NCI-H510A treated with DMSO at 0.1 percent for 48 hours (cell line): ENCODE measurements at regions not wholly inside any gene's neighbourhood (a gene's known extent, or its start where the extent isn't known, plus 50 kb on each side); places are given as distances from the start of the nearest gene placed in this dataset.

ENCODE experiments used
- DNase-seq: peaks from one replicate; lab custom pipeline; 2025; lab: John Stamatoyannopoulos, UW

GRCh38 chr2:78023356-78023755 lies 501.2 kb upstream of the LRRTM4 start:
- DNase-seq = no peak

- DNase-seq = no peak
Measured at GRCh38 chr2:78024996-78025395, 502.8 kb upstream of the LRRTM4 start.

- DNase-seq = no peak
Measured at GRCh38 chr2:78029392-78029995, 507.3 kb upstream of the LRRTM4 start.

GRCh38 chr2:78034706-78035105 lies 512.5 kb upstream of the LRRTM4 start:
- no peak for DNase-seq

GRCh38 chr2:78035804-78036203 lies 513.6 kb upstream of the LRRTM4 start:
- DNase-seq = no peak

- no peak for DNase-seq
Measured at GRCh38 chr2:78051480-78051879, 529.3 kb upstream of the LRRTM4 start.

GRCh38 chr2:78056976-78057375 lies 534.8 kb upstream of the LRRTM4 start:
- DNase-seq = no peak

GRCh38 chr2:78061301-78061700 lies 539.1 kb upstream of the LRRTM4 start:
- no peak for DNase-seq

- DNase-seq = no peak
Measured at GRCh38 chr2:78061732-78062131, 539.6 kb upstream of the LRRTM4 start.

- DNase-seq = no peak
Measured at GRCh38 chr2:78063246-78064020, 541.3 kb upstream of the LRRTM4 start.

- no peak for DNase-seq
Measured at GRCh38 chr2:78065366-78065765, 543.2 kb upstream of the LRRTM4 start.

- DNase-seq = no peak
Measured at GRCh38 chr2:78068808-78069207, 546.6 kb upstream of the LRRTM4 start.

- no peak for DNase-seq
Measured at GRCh38 chr2:78070693-78071092, 548.5 kb upstream of the LRRTM4 start.

GRCh38 chr2:78077633-78078032 lies 555.5 kb upstream of the LRRTM4 start:
- DNase-seq = peak; percentile 74

- no peak for DNase-seq
Measured at GRCh38 chr2:78082555-78082954, 560.4 kb upstream of the LRRTM4 start.

- no peak for DNase-seq
Measured at GRCh38 chr2:78093436-78093835, 571.3 kb upstream of the LRRTM4 start.

GRCh38 chr2:78109272-78109671 lies 587.1 kb upstream of the LRRTM4 start:
- no peak for DNase-seq

- no peak for DNase-seq
Measured at GRCh38 chr2:78115291-78115690, 593.1 kb upstream of the LRRTM4 start.

GRCh38 chr2:78118037-78118436 lies 595.9 kb upstream of the LRRTM4 start:
- DNase-seq = no peak

- DNase-seq = no peak
Measured at GRCh38 chr2:78120275-78120674, 598.1 kb upstream of the LRRTM4 start.

GRCh38 chr2:78125042-78125441 lies 602.9 kb upstream of the LRRTM4 start:
- DNase-seq = no peak

- no peak for DNase-seq
Measured at GRCh38 chr2:78127424-78127823, 605.2 kb upstream of the LRRTM4 start.

GRCh38 chr2:78132391-78133370 lies 610.5 kb upstream of the LRRTM4 start:
- peak; percentile 61 for DNase-seq
